GM21423 (cell line): ENCODE measurements at regions not wholly inside any gene's neighbourhood (a gene's known extent, or its start where the extent isn't known, plus 50 kb on each side); places are given as distances from the start of the nearest gene placed in this dataset.
"Not testable (repeated sequence)": the region's sequence is repeated elsewhere in the genome, so short reads cannot be mapped to it uniquely, and the experiment has no call there.

ENCODE experiments used
- ATAC-seq: cut with Tn5 transposase; IDR thresholded peaks from one replicate; pipeline ENCODE4 v1.9.1; 2021; ENCODE audit warnings: mild to moderate bottlenecking, moderate library complexity; ENCODE audit not compliant: unreplicated experiment

- ATAC-seq, result no peak
Measured at GRCh38 chr5:155595791-155596190, 582.2 kb downstream of the KIF4B start.

DNA sequence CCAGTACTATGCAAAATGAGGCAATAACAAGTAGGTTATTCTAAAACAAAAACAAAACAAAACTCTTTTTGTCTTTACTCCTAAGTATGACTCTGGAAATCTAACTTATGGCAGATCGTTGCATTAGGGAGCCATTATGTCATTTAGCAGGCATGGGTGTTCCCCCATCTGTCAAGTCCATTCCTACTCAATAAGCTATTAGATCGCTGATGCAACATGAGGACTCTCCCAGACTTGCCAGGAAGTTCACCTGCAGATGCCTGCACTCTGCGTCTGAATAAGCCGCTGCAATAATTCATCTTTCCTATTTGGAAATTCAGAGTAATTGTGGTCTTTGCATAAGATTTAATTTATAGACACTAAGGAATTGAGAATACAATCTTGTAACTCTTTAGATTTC lies 585.0 kb downstream of the KIF4B start:
- no peak for ATAC-seq

- ATAC-seq, result no peak
Measured at GRCh38 chr5:155605920-155606319, 592.4 kb downstream of the KIF4B start.

GRCh38 chr5:155616779-155617392 lies 603.3 kb downstream of the KIF4B start:
- peak; percentile 72 for ATAC-seq

GRCh38 chr5:155619688-155620087 lies 606.1 kb downstream of the KIF4B start:
- ATAC-seq, result no peak

GRCh38 chr5:155620821-155621410 lies 607.4 kb downstream of the KIF4B start:
- ATAC-seq, result no peak

DNA sequence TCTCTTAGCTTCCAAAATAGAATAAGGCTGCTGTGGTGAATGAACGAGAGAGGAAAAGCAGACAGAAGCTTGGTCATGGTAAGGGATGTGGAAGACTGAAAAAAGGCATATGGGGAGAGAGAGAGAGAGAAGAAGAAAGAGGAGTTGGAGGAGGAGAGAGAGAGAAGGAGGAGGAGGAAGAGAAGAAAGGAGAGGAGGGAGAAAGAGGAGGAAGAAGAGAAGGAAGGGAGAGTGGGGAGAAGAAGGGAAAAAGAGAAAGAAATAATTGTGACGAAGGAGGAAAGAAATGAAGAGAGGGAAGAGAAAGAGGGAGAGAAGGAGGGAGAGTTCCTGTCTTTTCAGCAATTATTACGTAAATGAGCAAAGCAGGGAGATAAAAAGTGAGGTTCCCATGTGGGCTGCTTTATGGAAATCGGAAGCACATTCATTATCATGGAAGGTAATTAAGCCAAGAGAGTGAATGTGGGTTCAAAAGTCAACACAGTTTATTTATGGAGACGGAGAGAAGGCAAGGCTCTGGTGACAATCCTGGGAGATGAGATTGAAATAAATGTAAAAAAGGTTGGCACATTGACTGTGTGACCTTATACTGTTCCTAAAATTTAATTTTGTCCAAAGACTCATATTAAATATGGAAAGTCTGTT lies 611.2 kb downstream of the KIF4B start:
- no peak for ATAC-seq

DNA sequence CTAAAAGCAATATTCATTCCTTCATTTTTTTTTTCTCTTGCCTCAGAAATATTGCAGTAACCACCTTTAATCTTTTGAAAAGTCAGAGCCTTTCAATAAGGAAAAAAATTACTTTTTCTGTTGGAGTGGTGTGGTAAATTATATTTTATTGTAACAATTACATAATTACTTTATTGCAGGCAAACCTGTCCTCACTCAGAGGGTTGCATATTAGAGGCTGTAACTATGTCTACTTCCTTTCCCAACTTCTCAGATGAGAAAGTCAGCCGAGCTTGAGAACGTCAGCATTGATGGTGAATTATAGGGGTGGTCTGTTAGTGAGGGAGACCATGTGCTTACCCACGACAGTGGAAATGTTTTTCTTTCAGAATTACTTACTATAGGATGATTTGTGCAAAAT lies 611.8 kb downstream of the KIF4B start:
- ATAC-seq, result no peak

DNA sequence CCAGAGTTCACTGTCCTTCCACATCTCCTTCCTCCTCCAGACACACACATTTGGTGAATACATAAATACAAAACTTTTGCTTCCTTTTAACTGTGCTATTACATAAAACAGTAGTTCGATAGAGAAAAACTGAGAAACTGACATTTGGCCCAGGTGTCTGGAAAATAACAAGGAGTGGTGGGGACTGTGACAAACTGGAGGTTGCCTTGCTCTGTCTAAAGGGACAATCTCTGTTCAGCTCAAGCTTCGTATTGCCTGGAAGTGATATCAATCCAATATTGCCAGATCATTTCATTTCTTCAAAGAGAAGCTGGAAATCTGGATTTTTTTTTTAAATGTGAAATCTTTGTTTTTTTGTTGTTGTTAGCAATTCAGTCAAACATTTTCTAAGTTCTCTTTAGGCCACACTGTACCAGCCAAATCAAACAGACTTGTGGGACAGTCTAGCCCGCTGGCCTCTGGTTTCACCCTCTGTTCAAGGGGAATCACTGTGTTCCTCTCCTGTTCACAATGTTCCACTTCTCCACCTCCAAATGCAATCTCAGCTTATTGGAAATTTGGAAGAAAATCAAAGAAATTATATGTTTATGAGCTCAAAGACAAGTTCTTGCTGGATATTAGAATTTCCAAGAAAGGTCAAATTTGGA lies 612.5 kb downstream of the KIF4B start:
- no peak for ATAC-seq

- ATAC-seq, result no peak
Measured at GRCh38 chr5:155626592-155626991, 613.0 kb downstream of the KIF4B start.

DNA sequence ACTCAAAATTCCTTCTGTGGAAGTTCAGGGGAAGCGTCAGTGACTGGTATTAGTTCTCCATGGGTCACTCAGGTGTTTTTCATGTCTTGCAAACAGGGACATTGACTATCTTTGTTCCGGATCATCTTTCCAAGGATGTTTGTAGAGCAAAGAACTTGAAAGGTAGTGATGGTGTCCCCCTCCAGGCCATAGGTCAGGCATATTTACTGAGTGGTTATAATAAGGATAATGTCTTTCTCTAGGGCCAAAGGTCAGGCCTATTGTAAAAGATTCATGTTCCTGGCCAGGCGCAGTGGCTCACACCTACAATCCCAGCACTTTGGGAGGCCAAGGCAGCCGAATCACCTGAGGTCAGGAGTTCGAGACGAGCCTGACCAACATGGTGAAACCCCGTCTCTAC lies 614.8 kb downstream of the KIF4B start:
- no peak for ATAC-seq

DNA sequence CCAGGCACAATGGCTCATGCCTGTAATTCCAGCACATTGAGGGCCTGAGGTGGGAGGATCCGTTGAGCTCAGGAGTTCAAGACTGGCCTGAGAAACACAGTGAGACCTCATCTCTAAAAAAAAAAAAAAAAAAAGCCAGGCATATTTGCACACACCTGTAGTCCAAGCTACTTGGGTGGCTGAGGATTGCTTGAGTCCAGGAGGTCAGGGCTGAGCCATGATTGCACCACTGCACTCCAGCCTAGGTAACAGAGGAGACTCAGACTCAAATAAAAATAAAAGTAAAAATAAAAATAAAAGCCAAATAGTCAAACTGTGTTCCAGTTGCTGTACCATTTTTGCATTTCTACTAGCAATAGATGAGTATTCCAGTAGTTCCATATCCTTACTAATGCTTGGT lies 616.0 kb downstream of the KIF4B start:
- ATAC-seq, result no peak

- no peak for ATAC-seq
Measured at GRCh38 chr5:155631116-155631515, 617.6 kb downstream of the KIF4B start.

- ATAC-seq, result no peak
Measured at GRCh38 chr5:155633338-155633957, 619.9 kb downstream of the KIF4B start.

DNA sequence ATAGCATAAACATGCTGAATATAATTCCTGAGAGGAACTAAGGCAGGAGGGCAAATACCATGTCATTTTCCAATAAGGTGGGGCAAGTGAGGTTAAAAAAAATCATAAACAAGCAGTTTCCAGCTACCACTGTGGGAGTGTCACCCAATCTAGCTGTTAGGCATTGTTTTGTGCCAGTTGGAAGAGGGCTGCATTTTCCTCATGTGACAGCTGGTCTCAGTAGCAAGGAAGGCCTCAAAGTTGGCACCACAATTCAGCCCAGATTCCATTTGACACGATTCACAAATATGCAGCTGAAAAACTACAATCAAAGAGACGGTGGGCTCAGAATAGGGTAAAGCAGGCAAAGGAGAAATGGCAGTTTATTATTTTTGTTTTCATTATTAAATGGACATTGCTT lies 636.1 kb downstream of the KIF4B start:
- ATAC-seq, result no peak

DNA sequence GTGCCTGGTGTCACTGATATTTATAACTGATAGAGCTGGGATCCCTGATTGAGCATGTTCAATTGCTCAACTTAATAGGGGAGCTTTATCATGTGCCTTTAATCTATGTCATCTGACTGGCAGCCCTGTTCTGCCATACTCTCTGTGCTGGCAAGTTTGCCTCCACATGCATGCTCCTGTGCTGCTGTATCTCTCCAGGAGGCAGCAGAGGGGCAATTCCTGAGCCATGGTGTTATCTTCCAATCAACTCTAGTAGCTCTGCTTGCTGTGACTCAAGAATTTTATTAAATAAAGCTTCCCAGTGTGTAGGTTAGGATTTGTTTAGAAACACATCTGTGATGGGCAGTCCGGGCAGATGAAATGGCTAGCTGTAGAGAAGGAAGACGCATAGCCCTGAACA lies 642.0 kb downstream of the KIF4B start:
- no peak for ATAC-seq

DNA sequence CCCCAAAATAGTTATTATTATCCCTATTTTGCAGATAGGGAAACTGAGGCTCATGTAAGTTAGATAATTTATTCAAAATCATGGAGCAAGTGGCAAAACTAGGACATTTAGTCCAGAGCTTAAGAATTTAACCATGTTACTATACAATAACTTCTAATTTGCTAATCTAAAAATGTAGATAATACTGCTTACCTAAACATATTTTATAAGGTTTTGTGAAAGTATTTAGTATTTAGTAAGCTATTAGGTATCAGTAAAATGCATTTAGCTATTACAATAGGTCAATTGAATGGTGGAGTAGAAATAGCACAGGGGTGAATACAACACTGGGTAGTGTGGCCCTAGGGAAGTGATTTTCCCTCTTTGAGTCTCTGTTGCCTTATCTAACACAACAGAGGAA lies 648.3 kb downstream of the KIF4B start:
- no peak for ATAC-seq

GRCh38 chr5:155665361-155665760 lies 651.8 kb downstream of the KIF4B start:
- ATAC-seq, result no peak

DNA sequence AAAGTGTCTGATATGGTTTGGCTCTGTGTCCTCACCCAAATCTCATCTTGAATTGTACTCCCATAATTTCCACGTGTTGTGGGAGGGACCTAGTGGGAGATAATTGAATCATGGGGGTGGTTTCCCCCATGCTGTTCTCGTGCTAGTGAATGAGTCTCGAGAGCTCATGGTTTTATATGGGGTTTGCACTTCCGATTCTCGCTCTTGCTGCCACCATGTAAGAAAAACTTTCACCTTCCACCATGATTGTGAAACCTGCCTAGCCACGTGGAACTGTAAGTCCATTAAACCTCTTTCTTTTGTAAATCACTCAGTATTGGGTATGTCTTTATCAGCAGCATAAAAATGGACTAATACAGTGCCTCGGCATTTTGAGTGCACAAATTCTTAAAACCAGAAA lies 655.0 kb upstream of the SGCD start:
- not testable (repeated sequence) for ATAC-seq

DNA sequence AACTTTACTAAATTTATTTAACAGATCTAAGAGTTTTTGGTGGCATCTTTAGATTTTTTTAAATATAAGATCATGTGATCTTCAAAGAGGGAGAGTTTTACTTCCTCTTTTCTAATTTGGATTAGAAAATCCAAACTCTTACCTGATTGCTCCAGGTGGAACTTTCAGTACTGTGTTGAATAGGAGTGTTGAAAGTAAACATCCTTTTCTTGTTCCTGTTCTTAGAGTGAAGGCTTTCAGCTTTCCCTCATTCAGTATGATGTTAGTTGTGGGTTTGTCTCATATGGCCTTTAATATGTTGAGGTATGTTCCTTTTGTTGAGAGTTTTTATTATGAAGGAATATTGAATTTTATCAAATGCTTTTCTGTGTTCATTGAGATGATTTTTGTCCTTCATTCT lies 650.0 kb upstream of the SGCD start:
- no peak for ATAC-seq

DNA sequence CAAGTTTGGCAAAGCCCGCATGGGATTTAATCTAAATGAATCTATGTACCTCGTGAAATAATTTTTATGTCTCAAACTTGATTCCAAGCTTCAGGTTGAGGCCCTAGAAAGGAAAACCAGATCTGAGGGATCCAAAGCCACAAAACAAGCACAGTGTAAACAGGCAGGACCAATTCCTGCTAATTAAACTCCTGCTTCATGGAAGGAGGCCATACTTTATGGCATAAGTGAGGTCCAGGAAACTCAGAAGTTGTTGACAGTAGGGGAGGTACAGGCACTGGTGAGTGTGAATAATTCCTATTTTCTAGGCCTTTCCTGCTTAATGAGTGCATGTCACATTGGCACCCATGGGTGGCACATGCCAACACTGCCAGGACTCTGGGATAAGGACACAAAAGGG lies 648.6 kb upstream of the SGCD start:
- no peak for ATAC-seq

GRCh38 chr5:155679530-155679929 lies 647.4 kb upstream of the SGCD start:
- no peak for ATAC-seq
